Skeletal muscle satellite cell (primary cell): ENCODE measurements at regions not wholly inside any gene's neighbourhood (a gene's known extent, or its start where the extent isn't known, plus 50 kb on each side); places are given as distances from the start of the nearest gene placed in this dataset.

Source experiments
- H3K27me3 ChIP-seq: 2 replicates; pipeline ENCODE4 v1.7.0; 2013; ENCODE audit warnings: low read length; ENCODE audit not compliant: control insufficient read depth, insufficient read depth
- H3K36me3 ChIP-seq: 2 replicates; pipeline ENCODE4 v1.7.0; 2013; ENCODE audit warnings: mild to moderate bottlenecking, control low read depth, low read length; ENCODE audit not compliant: insufficient read depth
- H3K4me1 ChIP-seq: 2 replicates; pipeline ENCODE4 v1.7.0; 2013; ENCODE audit warnings: low read length; ENCODE audit not compliant: control insufficient read depth, insufficient read depth
- H3K4me2 ChIP-seq: 2 replicates; pipeline ENCODE4 v1.7.0; 2013; ENCODE audit warnings: mild to moderate bottlenecking, low read length
- H3K4me3 ChIP-seq: 2 replicates; pipeline ENCODE4 v1.7.0; 2013; ENCODE audit warnings: low read length
- H3K9ac ChIP-seq: 2 replicates; pipeline ENCODE4 v1.7.0; 2013; ENCODE audit warnings: mild to moderate bottlenecking, low read depth, low read length, moderate library complexity
- H3K9me3 ChIP-seq: replicated peaks from 2 replicates; pipeline ENCODE4 v1.7.0; 2013; ENCODE audit warnings: mild to moderate bottlenecking, control low read depth, low read length

GRCh38 chr11:64447831-64448598 is 89.1 kb downstream of the RPS6KA4 start:
- H3K9me3 ChIP-seq: no peaks in the 10 kb centered on the region
- peak overlapping the region; percentile 80 for H3K4me2 ChIP-seq
- H3K4me1 ChIP-seq: peaks cover 17% of the 10 kb centered on the region
- peaks cover 58% of the 10 kb centered on the region for H3K27me3 ChIP-seq
- H3K4me3 ChIP-seq: peak overlapping the region; percentile 12
- H3K9ac ChIP-seq: no peak overlapping the region
- H3K36me3 ChIP-seq: no peaks in the 10 kb centered on the region

- Histone ChIP-seq H3K4me3 (peak overlapping the region; percentile 53), H3K9ac (no peak overlapping the region), H3K4me2 (peak overlapping the region; percentile 80), H3K27me3 (peaks cover 54% of the 10 kb centered on the region), H3K4me1 (peaks cover 17% of the 10 kb centered on the region), H3K36me3 (no peaks in the 10 kb centered on the region), H3K9me3 (no peaks in the 10 kb centered on the region)
Observed at GRCh38 chr11:64448599-64449380, 89.8 kb downstream of the RPS6KA4 start.

- Histone ChIP-seq H3K9ac (no peak overlapping the region), H3K9me3 (no peaks in the 10 kb centered on the region), H3K36me3 (no peaks in the 10 kb centered on the region), H3K27me3 (peaks cover 52% of the 10 kb centered on the region), H3K4me2 (peak overlapping the region; percentile 80), H3K4me3 (no peak overlapping the region), H3K4me1 (peaks cover 17% of the 10 kb centered on the region)
Observed at GRCh38 chr11:64449381-64450167, 90.6 kb downstream of the RPS6KA4 start.

- no peak overlapping the region for H3K4me3 ChIP-seq
- H3K9me3 ChIP-seq: no peaks in the 10 kb centered on the region
- peaks cover 55% of the 10 kb centered on the region for H3K27me3 ChIP-seq
- no peak overlapping the region for H3K4me2 ChIP-seq
- H3K9ac ChIP-seq: no peak overlapping the region
- peaks cover 17% of the 10 kb centered on the region for H3K4me1 ChIP-seq
- no peaks in the 10 kb centered on the region for H3K36me3 ChIP-seq
Observed at GRCh38 chr11:64450168-64450560, 91.2 kb downstream of the RPS6KA4 start.

GRCh38 chr11:64451856-64452255 is 92.9 kb downstream of the RPS6KA4 start:
- Histone ChIP-seq H3K9me3 (no peaks in the 10 kb centered on the region), H3K4me2 (no peak overlapping the region), H3K36me3 (no peaks in the 10 kb centered on the region), H3K27me3 (peaks cover 65% of the 10 kb centered on the region), H3K4me1 (peaks cover 17% of the 10 kb centered on the region), H3K9ac (no peak overlapping the region), H3K4me3 (no peak overlapping the region)

GRCh38 chr11:64453466-64453865 is 94.5 kb downstream of the RPS6KA4 start:
- Histone ChIP-seq H3K4me3 (no peak overlapping the region), H3K36me3 (no peaks in the 10 kb centered on the region), H3K4me1 (peaks cover 10% of the 10 kb centered on the region), H3K9ac (no peak overlapping the region), H3K9me3 (no peaks in the 10 kb centered on the region), H3K4me2 (no peak overlapping the region), H3K27me3 (peaks cover 62% of the 10 kb centered on the region)

- H3K4me1 ChIP-seq: no peaks in the 10 kb centered on the region
- H3K4me3 ChIP-seq: no peak overlapping the region
- H3K36me3 ChIP-seq: no peaks in the 10 kb centered on the region
- H3K27me3 ChIP-seq: peaks cover 56% of the 10 kb centered on the region
- no peak overlapping the region for H3K9ac ChIP-seq
- no peak overlapping the region for H3K4me2 ChIP-seq
- no peaks in the 10 kb centered on the region for H3K9me3 ChIP-seq
Observed at GRCh38 chr11:64455456-64456261, 96.7 kb downstream of the RPS6KA4 start.

- H3K4me3 ChIP-seq: no peak overlapping the region
- no peak overlapping the region for H3K4me2 ChIP-seq
- H3K9ac ChIP-seq: no peak overlapping the region
- H3K9me3 ChIP-seq: no peaks in the 10 kb centered on the region
- H3K27me3 ChIP-seq: peaks cover 60% of the 10 kb centered on the region
- no peaks in the 10 kb centered on the region for H3K36me3 ChIP-seq
- H3K4me1 ChIP-seq: no peaks in the 10 kb centered on the region
Observed at GRCh38 chr11:64456509-64457320, 97.8 kb downstream of the RPS6KA4 start.

- no peaks in the 10 kb centered on the region for H3K36me3 ChIP-seq
- H3K9ac ChIP-seq: no peak overlapping the region
- H3K4me3 ChIP-seq: no peak overlapping the region
- H3K27me3 ChIP-seq: peaks cover 58% of the 10 kb centered on the region
- H3K4me2 ChIP-seq: no peak overlapping the region
- H3K9me3 ChIP-seq: no peaks in the 10 kb centered on the region
- H3K4me1 ChIP-seq: no peaks in the 10 kb centered on the region
Observed at GRCh38 chr11:64457416-64458010, 98.2 kb upstream of the SLC22A11 start.

GRCh38 chr11:64458997-64459396 is 96.7 kb upstream of the SLC22A11 start:
- no peak overlapping the region for H3K4me3 ChIP-seq
- H3K27me3 ChIP-seq: peaks cover 53% of the 10 kb centered on the region
- H3K4me2 ChIP-seq: no peak overlapping the region
- no peaks in the 10 kb centered on the region for H3K9me3 ChIP-seq
- no peak overlapping the region for H3K9ac ChIP-seq
- H3K36me3 ChIP-seq: no peaks in the 10 kb centered on the region
- H3K4me1 ChIP-seq: no peaks in the 10 kb centered on the region
